PFSK-1 (cell line): ENCODE measurements at regions not wholly inside any gene's neighbourhood (a gene's known extent, or its start where the extent isn't known, plus 50 kb on each side); places are given as distances from the start of the nearest gene placed in this dataset.

Experiments used
- POLR2AphosphoS5 ChIP-seq: IDR thresholded peaks from 2 replicates; pipeline ENCODE4 v1.6.1; 2012; ENCODE audit warnings: low read depth, mild to moderate bottlenecking, control low read depth, low read length, moderate library complexity
- REST ChIP-seq, 2 experiments: IDR thresholded peaks; 2 replicates each; pipeline versions ENCODE4 v1.6.1 to v1.8.0; 2011 to 2012; ENCODE audit warnings: low read depth in 2 of 2, low read length in 2 of 2, control low read depth in 1 of 2, inconsistent platforms in 1 of 2, mild to moderate bottlenecking in 1 of 2, moderate library complexity in 1 of 2; ENCODE audit not compliant: insufficient read depth in 1 of 2
- TAF1 ChIP-seq: IDR thresholded peaks from 2 replicates; pipeline ENCODE4 v1.6.1; 2012; ENCODE audit warnings: low read length, control low read depth, borderline replicate concordance; ENCODE audit not compliant: insufficient read depth

- TF ChIP-seq POLR2AphosphoS5 = no peak
- no peak for TF ChIP-seq REST (IDR thresholded peaks at IDR 0.05; ENCODE audit: insufficient read depth in 1 of 2, low read depth in 2 of 2, low read length in 2 of 2)
- TF ChIP-seq TAF1 = no peak
Measured at GRCh38 chr4:14184767-14185166, 557.2 kb upstream of the BOD1L1 start.
